Embryonic facial prominence (tissue), 1 donor: ENCODE measurements at regions not wholly inside any gene's neighbourhood (a gene's known extent, or its start where the extent isn't known, plus 50 kb on each side); places are given as distances from the start of the nearest gene placed in this dataset.
"Not testable (repeated sequence)": the region's sequence is repeated elsewhere in the genome, so short reads cannot be mapped to it uniquely, and the experiment has no call there.

Experiments used
- DNase-seq: peaks from one replicate; pipeline ENCODE4 v3.0.0-alpha.2; 2016; ENCODE audit errors: extremely low spot score

DNA sequence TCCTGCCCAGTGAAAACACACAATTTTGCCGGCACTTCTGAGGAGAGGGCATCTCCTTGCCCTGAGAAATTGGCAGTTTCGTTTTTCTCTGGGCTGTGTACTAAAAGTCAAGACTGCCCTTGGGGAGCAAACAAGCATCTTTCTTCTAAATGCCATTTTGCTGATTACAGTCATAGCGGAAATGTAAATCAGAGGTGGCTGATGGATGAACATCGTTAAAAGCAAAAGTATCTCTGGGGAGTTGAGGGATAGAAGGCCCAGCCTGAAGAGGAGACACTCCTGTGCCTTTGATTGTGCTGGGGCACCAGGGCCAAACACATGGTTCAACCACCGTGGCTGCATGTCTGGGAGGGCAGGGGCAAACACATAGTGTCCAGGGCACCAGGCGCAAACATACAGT, 49.8 kb downstream of the ABCC12 start:
- no peak for DNase-seq

DNA sequence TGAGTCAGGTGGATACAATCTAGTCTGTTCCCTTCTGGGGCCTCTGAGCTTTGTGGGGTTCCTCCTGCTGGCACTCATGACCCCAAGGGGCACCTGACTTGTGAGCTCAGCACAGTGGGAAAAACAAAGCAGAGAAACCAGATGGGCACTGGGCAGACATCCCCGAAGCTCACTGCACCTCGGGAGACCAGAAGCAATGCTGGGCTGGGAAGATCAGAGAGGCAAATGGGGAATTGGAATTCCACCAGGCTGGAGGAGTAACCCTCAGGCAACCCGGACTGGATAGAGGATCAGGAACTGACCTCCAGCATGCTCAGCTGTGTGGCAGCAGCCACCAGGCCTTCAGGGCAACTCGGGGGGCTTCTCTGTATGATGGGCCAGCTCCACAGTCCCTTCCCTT, 50.3 kb downstream of the ABCC12 start:
- no peak for DNase-seq

- DNase-seq = no peak
Observed at GRCh38 chr16:48103591-48103990, 52.2 kb downstream of the ABCC12 start.

- no peak for DNase-seq
Observed at GRCh38 chr16:48102083-48103008, 53.4 kb downstream of the ABCC12 start.

DNA sequence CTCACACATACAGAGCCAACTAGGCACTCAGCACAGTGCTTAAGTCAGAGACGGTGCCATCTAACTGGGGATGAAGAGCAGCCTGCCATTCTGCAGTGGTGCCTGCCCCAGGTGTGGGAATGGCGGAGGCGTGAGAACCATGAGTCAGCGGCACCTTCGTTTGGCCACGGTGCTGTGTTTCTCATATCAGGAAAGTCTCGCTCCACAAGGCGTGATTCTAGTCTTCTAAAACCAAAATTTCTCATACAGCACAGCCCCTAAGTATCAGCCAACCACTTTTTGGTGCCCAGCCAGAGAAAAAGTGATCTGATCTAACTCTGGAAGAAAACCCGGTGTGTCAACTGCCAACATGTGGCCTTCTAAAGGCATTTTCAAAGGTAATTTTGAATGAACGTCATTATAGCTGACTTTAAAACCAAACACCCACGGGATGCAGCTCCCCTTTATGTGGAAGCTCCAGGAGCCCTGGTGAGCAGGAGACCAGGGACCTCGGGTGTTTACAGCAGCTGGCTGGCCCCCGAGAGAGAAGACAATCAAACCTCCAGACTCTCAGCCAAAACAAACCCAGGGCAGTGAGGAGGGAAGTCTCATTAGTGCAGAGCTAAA, 54.6 kb downstream of the ABCC12 start:
- no peak for DNase-seq

DNA sequence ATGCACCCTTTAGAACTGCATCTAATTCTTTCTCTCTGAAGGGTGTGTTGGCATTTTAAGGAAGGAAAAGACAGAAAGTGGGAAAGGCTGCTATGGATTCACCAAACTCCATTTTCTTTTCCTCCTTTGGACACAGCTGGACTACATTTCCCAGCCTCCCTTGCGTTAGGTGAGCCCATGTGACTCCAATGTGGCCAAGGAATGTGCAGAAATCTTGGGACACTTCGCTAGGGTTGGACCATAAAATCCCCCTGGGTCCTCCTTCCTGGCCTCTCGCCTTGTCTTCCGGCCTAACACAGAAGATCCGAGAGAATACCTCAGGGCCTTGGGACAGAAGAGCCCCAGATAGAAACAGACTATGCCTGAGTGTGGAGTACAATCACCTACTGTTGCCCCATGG, 56.3 kb downstream of the ABCC12 start:
- DNase-seq = no peak

GRCh38 chr16:48098472-48098871, 57.3 kb downstream of the ABCC12 start:
- DNase-seq = no peak

DNA sequence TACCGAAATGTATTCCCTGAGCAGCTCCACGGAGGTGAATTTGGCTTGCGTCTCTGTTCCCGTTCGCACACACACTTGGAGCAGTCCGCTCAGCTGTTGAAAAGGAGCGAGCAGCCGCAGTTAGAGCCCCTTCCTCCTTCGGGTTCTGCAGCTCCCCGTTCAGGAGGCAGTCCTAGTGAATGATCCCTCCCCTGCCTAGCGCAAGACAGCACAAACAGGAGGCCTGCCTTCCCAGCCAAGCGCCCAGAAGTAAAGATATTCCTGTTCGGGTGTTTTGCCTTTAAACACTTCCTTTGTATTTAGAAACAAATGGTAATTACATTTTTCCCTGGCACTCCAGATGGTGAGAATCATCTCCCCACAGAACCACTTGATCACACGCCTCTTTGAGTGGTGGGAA, 64.7 kb downstream of the ABCC12 start:
- DNase-seq = no peak

DNA sequence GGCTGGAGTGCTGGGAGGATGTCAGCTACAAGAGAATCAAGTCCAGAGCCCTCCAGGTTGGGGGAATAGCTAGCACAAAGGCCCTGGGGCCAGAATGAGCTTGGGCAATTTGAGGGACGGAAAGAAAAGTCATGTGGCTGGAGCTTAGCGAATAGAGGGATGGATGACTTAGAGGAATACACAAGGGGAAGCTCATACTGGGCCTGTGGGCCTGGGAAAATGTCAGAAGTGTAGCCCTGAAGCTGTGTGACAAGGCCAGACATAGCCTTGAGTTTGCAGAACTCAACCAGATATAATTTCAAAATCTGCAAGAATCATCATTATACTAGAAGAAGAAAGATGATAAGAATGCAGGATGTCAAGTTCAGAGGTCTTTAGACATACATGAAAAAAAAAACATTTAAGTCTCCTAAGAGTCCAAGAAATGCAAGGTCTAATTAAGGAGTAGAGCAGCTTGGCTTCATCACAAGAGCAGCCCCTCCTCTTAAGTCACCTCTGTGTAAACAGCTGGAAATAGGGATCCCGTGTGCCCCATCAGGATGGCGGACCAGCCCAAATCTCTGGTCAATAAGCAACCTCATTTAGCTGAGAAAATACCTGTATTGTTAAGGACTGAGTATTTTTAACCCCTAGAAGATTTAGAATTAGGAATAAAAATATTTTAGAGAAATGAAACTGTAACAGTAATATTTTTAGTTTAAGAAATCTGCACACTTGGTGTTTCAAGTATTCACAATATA, 66.6 kb downstream of the ABCC12 start:
- DNase-seq = no peak

DNA sequence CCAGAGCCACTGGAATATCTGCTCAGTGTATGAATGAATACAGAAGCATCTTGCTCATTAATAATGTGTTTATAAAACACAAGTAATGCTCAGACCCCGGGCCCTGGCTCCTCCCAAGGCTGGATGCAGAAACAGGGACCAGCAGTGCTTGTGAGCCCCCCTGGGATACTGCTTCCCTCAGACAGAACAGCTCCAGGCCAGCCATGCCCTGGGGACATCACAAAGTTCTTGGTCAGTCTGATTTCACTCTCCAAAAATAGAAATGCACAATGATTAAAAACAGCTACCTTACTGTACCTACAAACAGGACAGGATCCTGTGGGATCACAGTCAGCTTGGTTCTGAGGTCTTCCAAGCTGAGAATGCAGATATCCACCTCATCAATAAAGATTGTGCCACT, 68.2 kb downstream of the ABCC12 start:
- no peak for DNase-seq

- DNase-seq = no peak
Observed at GRCh38 chr16:48086422-48086821, 69.4 kb downstream of the ABCC12 start.

- no peak for DNase-seq
Observed at GRCh38 chr16:48085729-48086128, 70.1 kb downstream of the ABCC12 start.

DNA sequence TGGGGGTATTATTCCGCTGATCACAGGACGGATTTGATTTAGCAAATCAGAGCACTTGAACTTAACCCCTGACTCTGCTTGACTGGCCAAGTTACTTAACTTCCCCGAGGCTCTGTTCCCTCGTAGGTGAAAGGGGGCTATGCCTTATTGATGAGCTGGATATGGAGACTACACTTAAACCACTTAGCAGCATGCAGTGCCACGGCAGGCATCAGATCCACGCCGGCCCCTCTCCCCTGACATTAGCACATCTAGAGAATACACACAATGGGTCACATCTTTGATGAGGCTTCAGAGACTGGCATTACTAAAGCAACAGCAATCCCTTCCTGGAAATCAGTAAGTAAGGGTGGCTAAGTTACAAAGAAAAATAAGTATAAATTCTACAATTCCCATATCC, 71.0 kb downstream of the ABCC12 start:
- DNase-seq = no peak

DNA sequence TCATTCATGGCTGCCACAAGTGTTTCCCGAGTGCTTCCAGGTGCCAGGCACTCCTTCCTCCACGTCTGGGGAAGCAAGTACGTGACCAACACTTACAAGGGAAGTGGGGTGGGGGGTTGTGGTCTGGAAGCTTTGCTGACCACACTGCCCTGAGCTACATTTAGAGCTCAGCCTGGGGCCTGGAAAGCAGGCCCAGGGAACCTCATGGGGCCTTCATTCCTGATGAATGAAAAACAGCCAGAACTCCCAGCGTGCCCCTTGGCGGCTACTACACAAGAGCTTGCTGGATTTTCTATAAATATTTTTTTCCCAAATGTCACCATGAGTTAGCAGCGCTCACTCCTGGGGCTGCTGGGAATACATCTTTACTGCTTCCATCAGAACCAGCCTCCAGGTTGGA, 73.3 kb downstream of the ABCC12 start:
- DNase-seq = no peak

DNA sequence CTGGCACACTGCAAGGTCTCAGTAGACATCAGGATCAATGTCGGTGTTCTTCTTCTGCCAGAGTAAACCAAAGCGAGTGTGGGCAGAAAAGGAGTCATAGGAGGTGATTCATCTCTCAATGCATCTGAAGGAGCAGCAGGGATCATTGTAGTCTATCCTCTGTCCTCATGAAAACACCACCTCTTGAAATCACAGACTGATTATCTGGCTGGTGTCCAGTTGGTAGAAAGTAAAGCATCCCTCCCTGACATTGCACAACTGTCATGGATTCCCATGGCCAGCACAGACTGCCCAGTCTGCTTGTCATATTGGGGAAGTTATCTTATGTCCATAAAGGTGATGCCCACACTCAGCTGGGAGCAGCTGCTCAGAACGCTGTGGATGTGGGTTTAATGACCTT, 74.1 kb downstream of the ABCC12 start:
- no peak for DNase-seq

DNA sequence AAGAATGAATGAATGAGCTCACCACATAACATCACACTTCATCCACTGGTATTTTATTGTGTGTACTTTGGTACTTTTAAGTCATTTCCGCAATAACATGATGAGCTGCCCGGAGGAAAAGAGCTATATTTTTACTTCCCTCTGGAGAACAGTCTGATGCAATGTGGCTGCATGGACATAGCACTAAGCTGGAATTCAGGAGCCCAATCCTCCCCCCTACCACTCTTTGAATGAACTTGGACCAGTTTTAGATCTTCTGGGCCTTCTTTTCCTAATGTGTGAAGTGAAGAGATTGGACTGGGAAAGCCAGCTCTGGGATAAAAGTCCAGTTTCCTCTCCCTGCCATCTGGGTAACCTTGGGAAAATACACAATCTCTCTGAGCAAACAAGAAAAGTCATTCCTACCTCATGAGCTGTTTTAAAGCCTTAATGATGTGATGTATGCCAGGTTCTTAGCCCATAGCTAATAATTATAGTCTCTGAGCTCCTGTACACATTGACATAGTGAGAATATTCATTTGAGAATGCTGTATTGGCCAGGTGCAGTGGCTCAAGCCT, 79.3 kb downstream of the ABCC12 start:
- DNase-seq = no peak

DNA sequence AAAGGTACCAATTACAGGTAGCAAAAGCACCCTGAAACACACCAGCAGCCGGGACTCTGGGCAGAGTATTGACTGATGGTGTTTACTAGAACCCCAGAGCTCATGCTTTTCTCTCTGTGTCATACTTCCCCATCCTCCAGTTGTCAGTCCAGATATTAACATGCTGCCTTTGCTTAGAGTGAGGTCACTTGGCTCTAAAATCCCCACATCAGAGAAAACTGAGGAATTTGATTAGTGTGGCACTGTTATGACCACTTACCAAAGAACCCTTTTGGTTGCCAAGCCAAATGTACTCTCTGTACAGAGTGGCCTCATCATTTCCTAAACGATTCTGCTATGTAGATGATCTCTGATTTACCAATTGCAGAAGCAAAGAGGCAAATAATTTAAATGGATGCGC, 80.4 kb downstream of the ABCC12 start:
- DNase-seq = no peak

- no peak for DNase-seq
Observed at GRCh38 chr16:48067388-48067787, 88.4 kb downstream of the ABCC12 start.

DNA sequence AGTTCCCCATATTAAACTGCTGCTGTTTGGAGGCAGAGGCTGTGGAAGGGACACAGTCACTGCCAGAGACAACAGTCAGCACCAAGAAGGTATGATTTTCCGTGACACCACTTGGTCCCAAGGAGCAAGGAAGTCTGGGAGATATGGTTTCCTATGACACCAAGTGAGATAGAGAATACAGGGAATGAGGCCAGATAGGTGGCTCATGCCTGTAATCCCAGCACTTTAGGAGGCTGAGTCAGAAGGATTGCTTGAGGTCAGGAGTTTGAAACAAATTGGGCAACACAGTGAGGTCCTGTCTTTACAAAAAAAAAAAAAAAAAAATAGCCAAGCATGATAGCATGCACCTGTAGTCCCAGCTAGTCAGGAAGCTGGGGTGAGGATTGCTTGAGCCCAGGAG, 90.8 kb downstream of the ABCC12 start:
- DNase-seq = no peak

DNA sequence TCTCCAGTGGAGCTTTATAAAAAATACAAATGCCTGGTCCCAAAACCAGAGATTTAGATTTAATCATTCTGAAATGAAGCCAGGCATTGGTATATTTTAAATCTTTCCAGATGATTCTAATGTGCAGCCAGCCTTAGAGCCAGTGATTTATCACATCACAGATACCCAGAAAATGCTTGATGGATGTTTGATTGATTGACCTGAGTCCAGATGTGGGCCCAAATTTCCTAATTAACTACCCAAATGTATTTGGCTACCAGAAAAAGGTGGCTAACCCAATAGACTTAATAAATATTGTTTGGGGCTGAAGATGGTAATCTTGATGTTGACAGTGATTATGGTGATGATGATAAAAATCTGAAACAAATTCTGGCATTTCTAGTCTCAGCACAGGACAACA, 93.1 kb downstream of the ABCC12 start:
- no peak for DNase-seq

- no peak for DNase-seq
Observed at GRCh38 chr16:48059936-48060335, 95.9 kb downstream of the ABCC12 start.

GRCh38 chr16:48059190-48059589, 96.6 kb downstream of the ABCC12 start:
- not testable (repeated sequence) for DNase-seq
